ENCODE measurements at regions not wholly inside any gene's neighbourhood (a gene's known extent, or its start where the extent isn't known, plus 50 kb on each side); places are given as distances from the start of the nearest gene placed in this dataset.

GRCh38 chr3:193844472-193844871 lies 251.5 kb downstream of the OPA1 start:
- no peak overlapping the region for H3K27ac ChIP-seq
- no peak for TF ChIP-seq CTCF (conservative IDR thresholded peaks at IDR 0.05)

GRCh38 chr3:193845144-193845543 lies 252.1 kb downstream of the OPA1 start:
- no peak for TF ChIP-seq CTCF (conservative IDR thresholded peaks at IDR 0.05)
- no peak overlapping the region for H3K27ac ChIP-seq

- no peak overlapping the region for H3K27ac ChIP-seq
- no peak for TF ChIP-seq CTCF (conservative IDR thresholded peaks at IDR 0.05)
These were observed 253.6 kb downstream of the OPA1 start for GRCh38 chr3:193846569-193846968.

GRCh38 chr3:193847402-193847801 lies 254.4 kb downstream of the OPA1 start:
- TF ChIP-seq CTCF (conservative IDR thresholded peaks at IDR 0.05), result no peak
- no peak overlapping the region for H3K27ac ChIP-seq

GRCh38 chr3:193848547-193848946 lies 255.5 kb downstream of the OPA1 start:
- TF ChIP-seq CTCF (conservative IDR thresholded peaks at IDR 0.05), result no peak
- no peak overlapping the region for H3K27ac ChIP-seq

GRCh38 chr3:193850084-193850619 lies 257.1 kb downstream of the OPA1 start:
- H3K27ac ChIP-seq, result peak overlapping the region; percentile 95
- TF ChIP-seq CTCF (conservative IDR thresholded peaks at IDR 0.05), result no peak

GRCh38 chr3:193851428-193851847 lies 258.4 kb downstream of the OPA1 start:
- H3K27ac ChIP-seq, result peak overlapping the region; percentile 95
- TF ChIP-seq CTCF (conservative IDR thresholded peaks at IDR 0.05), result no peak

Measured in VCaP (cell line).